Mucosa of descending colon (tissue), 3 donors: ENCODE measurements at regions not wholly inside any gene's neighbourhood (a gene's known extent, or its start where the extent isn't known, plus 50 kb on each side); places are given as distances from the start of the nearest gene placed in this dataset.

Experiments
- ATAC-seq: fragments of 200-7000 bp; cut with Tn5 transposase; one replicate; pipeline ENCODE4 v1.9.1; 2020; ENCODE audit warnings: mild to moderate bottlenecking, moderate library complexity
- DNase-seq, 3 donors: peaks; one replicate each; pipeline ENCODE4 v3.0.0-alpha.2; 2020
- H3K36me3 ChIP-seq: fragments of 200-600 bp; one replicate; pipeline ENCODE4 v1.8.0; 2021; ENCODE audit warnings: low read depth, mild to moderate bottlenecking
- H3K4me1 ChIP-seq: fragments of 200-600 bp; one replicate; pipeline ENCODE4 v1.8.0; 2021; ENCODE audit warnings: low read depth, mild to moderate bottlenecking
- H3K4me3 ChIP-seq: fragments of 200-600 bp; one replicate; pipeline ENCODE4 v1.8.0; 2021; ENCODE audit warnings: mild to moderate bottlenecking
- H3K9me3 ChIP-seq: fragments of 200-600 bp; one replicate; pipeline ENCODE4 v1.8.0; 2021; ENCODE audit warnings: mild to moderate bottlenecking
- intact Hi-C, 2 donors: fragments of 100-400 bp; cut with DNase I in 1 of 2; cut with micrococcal nuclease in 1 of 2; formaldehyde crosslinking; loops; one replicate each; pipeline versions ENCODE4 v1.11.0 to v1.11.1; 2022; cut with DNase I, micrococcal nuclease
- TF ChIP-seq, protein P1 (sequence below): fragments of 200-600 bp; IDR thresholded peaks from one replicate; pipeline ENCODE4 v1.8.0; 2022; ENCODE audit warnings: antibody characterized with exemption, mild to moderate bottlenecking
- donor health status: DM: no; HTN: no; CAD: no; lungs with moderate emphysema.
- donor health status: DM: no; HTN: no; CAD: no.
- donor health status: DM: no; HTN: yes; CAD: no.

DNA sequence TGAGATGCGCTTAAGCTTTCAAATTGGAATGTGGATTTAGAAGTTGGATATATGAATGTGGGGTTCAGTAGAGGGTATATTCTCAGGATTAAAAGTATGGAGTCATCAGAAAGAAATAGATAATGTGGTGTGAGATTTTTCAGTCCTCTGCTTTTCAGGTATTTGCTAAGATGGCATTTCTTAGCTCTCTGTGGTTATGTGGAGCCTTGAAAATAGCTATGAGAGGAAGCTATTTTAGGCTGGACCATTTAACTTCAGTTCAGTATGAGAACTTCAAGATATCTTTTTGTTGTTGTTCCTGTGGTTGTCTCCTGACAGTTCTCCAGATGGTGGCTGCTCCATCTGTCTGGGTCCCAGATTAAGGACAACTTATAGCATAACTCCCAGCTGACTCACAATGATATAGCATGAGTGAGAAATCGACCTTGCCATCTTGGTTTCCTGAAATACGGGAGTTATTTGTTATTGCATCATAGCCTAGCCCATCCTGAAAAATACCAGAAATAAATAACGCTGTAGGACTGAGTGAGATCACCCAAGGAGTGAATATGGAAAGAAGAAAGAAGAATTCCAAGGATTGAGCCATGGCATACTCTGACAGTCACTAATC is 461.5 kb downstream of the ANXA1 start:
- ATAC-seq: no peak
- intact Hi-C loops: no loop called here

GRCh38 chr9:73615557-73615956 is 463.9 kb downstream of the ANXA1 start:
- H3K9me3 ChIP-seq: no peaks in the 10 kb centered on the region
- ATAC-seq: no peak
- TF ChIP-seq, protein P1, sequence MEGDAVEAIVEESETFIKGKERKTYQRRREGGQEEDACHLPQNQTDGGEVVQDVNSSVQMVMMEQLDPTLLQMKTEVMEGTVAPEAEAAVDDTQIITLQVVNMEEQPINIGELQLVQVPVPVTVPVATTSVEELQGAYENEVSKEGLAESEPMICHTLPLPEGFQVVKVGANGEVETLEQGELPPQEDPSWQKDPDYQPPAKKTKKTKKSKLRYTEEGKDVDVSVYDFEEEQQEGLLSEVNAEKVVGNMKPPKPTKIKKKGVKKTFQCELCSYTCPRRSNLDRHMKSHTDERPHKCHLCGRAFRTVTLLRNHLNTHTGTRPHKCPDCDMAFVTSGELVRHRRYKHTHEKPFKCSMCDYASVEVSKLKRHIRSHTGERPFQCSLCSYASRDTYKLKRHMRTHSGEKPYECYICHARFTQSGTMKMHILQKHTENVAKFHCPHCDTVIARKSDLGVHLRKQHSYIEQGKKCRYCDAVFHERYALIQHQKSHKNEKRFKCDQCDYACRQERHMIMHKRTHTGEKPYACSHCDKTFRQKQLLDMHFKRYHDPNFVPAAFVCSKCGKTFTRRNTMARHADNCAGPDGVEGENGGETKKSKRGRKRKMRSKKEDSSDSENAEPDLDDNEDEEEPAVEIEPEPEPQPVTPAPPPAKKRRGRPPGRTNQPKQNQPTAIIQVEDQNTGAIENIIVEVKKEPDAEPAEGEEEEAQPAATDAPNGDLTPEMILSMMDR: no peak
- no peaks in the 10 kb centered on the region for H3K4me1 ChIP-seq
- intact Hi-C loops: no loop called here
- H3K36me3 ChIP-seq: no peaks in the 10 kb centered on the region
- no peak for DNase-seq
- no peak overlapping the region for H3K4me3 ChIP-seq

More for the DNA sequence above, 461.5 kb downstream of the ANXA1 start:
- no peak for DNase-seq
- H3K36me3 ChIP-seq: no peaks in the 10 kb centered on the region
- no peak overlapping the region for H3K4me3 ChIP-seq
- no peaks in the 10 kb centered on the region for H3K4me1 ChIP-seq
- TF ChIP-seq, protein P1: no peak
- H3K9me3 ChIP-seq: no peaks in the 10 kb centered on the region

- intact Hi-C loops: no loop called here
- TF ChIP-seq, protein P1: no peak
- DNase-seq (no peak), ATAC-seq (no peak)
- no peak overlapping the region for H3K4me3 ChIP-seq
- no peaks in the 10 kb centered on the region for H3K9me3 ChIP-seq
- H3K36me3 ChIP-seq: no peaks in the 10 kb centered on the region
- no peaks in the 10 kb centered on the region for H3K4me1 ChIP-seq
Measured at GRCh38 chr9:73617586-73617985, 465.9 kb downstream of the ANXA1 start.

DNA sequence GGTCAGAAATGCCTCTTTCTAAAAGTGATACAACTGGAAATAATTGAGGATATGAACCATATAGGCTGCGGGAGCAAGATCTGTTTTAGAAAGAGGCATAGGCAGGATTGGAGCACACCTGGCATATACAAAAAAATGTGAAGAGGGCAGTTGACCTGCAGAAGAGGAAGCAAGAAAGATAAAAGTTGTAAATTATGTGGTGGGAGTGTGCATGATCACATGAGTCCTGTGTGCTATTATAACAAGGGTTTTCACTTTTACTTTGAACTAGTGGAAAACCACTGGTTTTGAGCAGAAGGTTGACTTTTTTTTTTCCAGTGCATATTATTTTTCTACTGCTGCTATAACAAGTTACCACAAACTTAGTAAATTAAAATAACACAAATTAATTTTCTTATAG is 489.3 kb downstream of the ANXA1 start:
- TF ChIP-seq, protein P1: no peak
- no peaks in the 10 kb centered on the region for H3K4me1 ChIP-seq
- H3K4me3 ChIP-seq: no peak overlapping the region
- H3K36me3 ChIP-seq: no peaks in the 10 kb centered on the region
- ATAC-seq (no peak), DNase-seq (no peak)
- intact Hi-C loops: loop anchor here in 1 of 2 donors (10.0 kb wide), 1 partner anchor 844 kb away; no protein-coding TSS in a partner anchor
- H3K9me3 ChIP-seq: peaks cover 3% of the 10 kb centered on the region

GRCh38 chr9:73643379-73644013 is 491.8 kb downstream of the ANXA1 start:
- DNase-seq (no peak), ATAC-seq (no peak)
- Histone ChIP-seq H3K9me3 (no peaks in the 10 kb centered on the region), H3K4me3 (no peak overlapping the region), H3K36me3 (no peaks in the 10 kb centered on the region), H3K4me1 (no peaks in the 10 kb centered on the region)
- TF ChIP-seq, protein P1: no peak
- intact Hi-C loops: loop anchor here in 1 of 2 donors (10.0 kb wide), 1 partner anchor 841 kb away; no protein-coding TSS in a partner anchor
